Type B pancreatic cell (in vitro differentiated cells): ENCODE measurements at regions not wholly inside any gene's neighbourhood (a gene's known extent, or its start where the extent isn't known, plus 50 kb on each side); places are given as distances from the start of the nearest gene placed in this dataset.

Experiments
- DNase-seq: peaks from one replicate; pipeline ENCODE4 v3.0.0; 2021; ENCODE audit warnings: mixed read lengths; ENCODE audit not compliant: unreplicated experiment; ENCODE audit errors: extremely low spot score
- H3K27ac Mint-ChIP-seq: 2 replicates; pipeline ENCODE4 v1.8.0; 2021; ENCODE audit warnings: mild to moderate bottlenecking, mixed read lengths
- H3K27me3 Mint-ChIP-seq: 2 replicates; pipeline ENCODE4 v1.8.0; 2021; ENCODE audit warnings: mixed read lengths
- H3K36me3 Mint-ChIP-seq: 2 replicates; pipeline ENCODE4 v1.8.0; 2021; ENCODE audit warnings: mixed read lengths
- H3K4me1 Mint-ChIP-seq: one replicate; pipeline ENCODE4 v1.8.0; 2021; ENCODE audit warnings: mixed read lengths; ENCODE audit not compliant: unreplicated experiment
- H3K4me3 Mint-ChIP-seq: 2 replicates; pipeline ENCODE4 v1.8.0; 2021; ENCODE audit warnings: mild to moderate bottlenecking, mixed read lengths
- H3K9me3 Mint-ChIP-seq: 2 replicates; pipeline ENCODE4 v1.8.0; 2021; ENCODE audit warnings: mixed read lengths
- TF ChIP-seq, protein P1 (sequence below): fragments of 200-600 bp; sonication (generic); conservative IDR thresholded peaks from 2 replicates; pipeline ENCODE4 v1.5.0; 2021; ENCODE audit warnings: antibody characterized with exemption, mild to moderate bottlenecking

GRCh38 chr5:37966291-37966690, 126.5 kb upstream of the GDNF start:
- TF ChIP-seq, protein P1, sequence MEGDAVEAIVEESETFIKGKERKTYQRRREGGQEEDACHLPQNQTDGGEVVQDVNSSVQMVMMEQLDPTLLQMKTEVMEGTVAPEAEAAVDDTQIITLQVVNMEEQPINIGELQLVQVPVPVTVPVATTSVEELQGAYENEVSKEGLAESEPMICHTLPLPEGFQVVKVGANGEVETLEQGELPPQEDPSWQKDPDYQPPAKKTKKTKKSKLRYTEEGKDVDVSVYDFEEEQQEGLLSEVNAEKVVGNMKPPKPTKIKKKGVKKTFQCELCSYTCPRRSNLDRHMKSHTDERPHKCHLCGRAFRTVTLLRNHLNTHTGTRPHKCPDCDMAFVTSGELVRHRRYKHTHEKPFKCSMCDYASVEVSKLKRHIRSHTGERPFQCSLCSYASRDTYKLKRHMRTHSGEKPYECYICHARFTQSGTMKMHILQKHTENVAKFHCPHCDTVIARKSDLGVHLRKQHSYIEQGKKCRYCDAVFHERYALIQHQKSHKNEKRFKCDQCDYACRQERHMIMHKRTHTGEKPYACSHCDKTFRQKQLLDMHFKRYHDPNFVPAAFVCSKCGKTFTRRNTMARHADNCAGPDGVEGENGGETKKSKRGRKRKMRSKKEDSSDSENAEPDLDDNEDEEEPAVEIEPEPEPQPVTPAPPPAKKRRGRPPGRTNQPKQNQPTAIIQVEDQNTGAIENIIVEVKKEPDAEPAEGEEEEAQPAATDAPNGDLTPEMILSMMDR, result no peak
- Mint-ChIP-seq H3K4me1 (peaks cover 7% of the 10 kb centered on the region), H3K4me3 (no peak overlapping the region), H3K27ac (no peak overlapping the region), H3K36me3 (no peaks in the 10 kb centered on the region), H3K9me3 (no peaks in the 10 kb centered on the region), H3K27me3 (peaks cover 10% of the 10 kb centered on the region)
- no peak for DNase-seq

GRCh38 chr5:37962389-37962788, 122.5 kb upstream of the GDNF start:
- Mint-ChIP-seq H3K27me3 (no peaks in the 10 kb centered on the region), H3K9me3 (peaks cover 12% of the 10 kb centered on the region), H3K4me3 (no peak overlapping the region), H3K4me1 (peaks cover 7% of the 10 kb centered on the region), H3K36me3 (no peaks in the 10 kb centered on the region), H3K27ac (no peak overlapping the region)
- no peak for DNase-seq
- TF ChIP-seq, protein P1, result no peak

DNA sequence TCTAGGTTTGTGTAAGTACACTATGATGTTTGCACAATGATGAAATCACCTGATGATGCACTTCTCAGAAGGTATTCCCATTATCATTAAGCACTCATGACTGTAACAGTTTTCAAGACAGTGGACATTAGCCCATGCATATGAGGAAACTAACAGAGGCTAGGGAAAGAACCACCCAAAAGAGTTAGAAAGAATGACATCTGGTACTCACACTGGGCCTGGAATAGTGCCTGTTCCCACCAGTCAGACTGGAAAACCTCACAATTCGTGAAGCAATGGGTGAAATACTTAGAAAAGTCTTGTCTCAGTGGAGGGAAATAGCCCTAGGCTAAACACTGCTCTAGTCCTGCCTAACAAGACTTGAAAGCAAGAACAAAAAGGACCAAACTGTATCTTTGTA, 117.4 kb upstream of the GDNF start:
- H3K36me3 Mint-ChIP-seq, result no peaks in the 10 kb centered on the region
- H3K27ac Mint-ChIP-seq, result no peak overlapping the region
- H3K27me3 Mint-ChIP-seq, result no peaks in the 10 kb centered on the region
- no peak for DNase-seq
- no peaks in the 10 kb centered on the region for H3K4me1 Mint-ChIP-seq
- TF ChIP-seq, protein P1, result no peak
- H3K9me3 Mint-ChIP-seq, result peaks cover 12% of the 10 kb centered on the region
- no peak overlapping the region for H3K4me3 Mint-ChIP-seq

GRCh38 chr5:37955748-37956147, 115.9 kb upstream of the GDNF start:
- DNase-seq, result no peak
- Mint-ChIP-seq H3K4me1 (no peaks in the 10 kb centered on the region), H3K9me3 (peaks cover 12% of the 10 kb centered on the region), H3K27me3 (no peaks in the 10 kb centered on the region), H3K36me3 (no peaks in the 10 kb centered on the region), H3K4me3 (no peak overlapping the region), H3K27ac (no peak overlapping the region)
- TF ChIP-seq, protein P1, result no peak

DNA sequence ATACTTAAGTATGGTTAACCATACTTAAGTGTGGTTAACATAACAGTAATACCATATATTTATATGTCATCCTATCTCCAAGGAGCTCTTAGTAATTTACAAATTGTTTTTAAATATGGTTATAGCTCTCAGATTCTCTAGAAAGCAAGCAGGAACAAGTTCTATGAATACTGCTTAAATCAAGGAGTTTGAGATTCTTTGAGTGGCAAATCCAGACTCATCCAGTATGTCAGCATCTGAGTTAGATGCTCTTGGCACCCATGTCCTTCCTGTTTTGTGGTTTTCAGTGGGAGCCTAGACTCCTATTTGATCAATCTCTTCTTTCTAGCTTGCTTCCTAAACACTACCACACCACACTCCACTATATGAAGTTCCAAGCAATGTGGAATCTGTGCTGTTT, 114.7 kb upstream of the GDNF start:
- Mint-ChIP-seq H3K27me3 (no peaks in the 10 kb centered on the region), H3K27ac (no peak overlapping the region), H3K36me3 (no peaks in the 10 kb centered on the region), H3K4me1 (no peaks in the 10 kb centered on the region), H3K4me3 (no peak overlapping the region), H3K9me3 (peaks cover 12% of the 10 kb centered on the region)
- TF ChIP-seq, protein P1, result no peak
- no peak for DNase-seq
